HUES64 (cell line): ENCODE measurements at regions not wholly inside any gene's neighbourhood (a gene's known extent, or its start where the extent isn't known, plus 50 kb on each side); places are given as distances from the start of the nearest gene placed in this dataset.

Source experiments
- H3K27ac ChIP-seq: 2 replicates; pipeline ENCODE4 v1.7.0; 2013; ENCODE audit warnings: low read depth, low read length, inconsistent platforms
- H3K27me3 ChIP-seq: 2 replicates; pipeline ENCODE4 v1.6.1; 2013; ENCODE audit warnings: mild to moderate bottlenecking, low read length; ENCODE audit not compliant: insufficient read depth
- H3K36me3 ChIP-seq: 2 replicates; pipeline ENCODE4 v1.6.1; 2013; ENCODE audit warnings: mild to moderate bottlenecking, low read length; ENCODE audit not compliant: insufficient read depth
- H3K4me1 ChIP-seq: 2 replicates; pipeline ENCODE4 v1.6.1; 2013; ENCODE audit warnings: mild to moderate bottlenecking, low read length, moderate library complexity; ENCODE audit not compliant: insufficient read depth
- H3K4me3 ChIP-seq: 2 replicates; pipeline ENCODE4 v1.5.1; 2013; ENCODE audit warnings: mild to moderate bottlenecking, low read length, moderate library complexity
- H3K9ac ChIP-seq: 2 replicates; pipeline ENCODE4 v1.6.1; 2013; ENCODE audit warnings: mild to moderate bottlenecking, low read depth, low read length
- H3K9me3 ChIP-seq: 2 replicates; pipeline ENCODE4 v1.6.1; 2013; ENCODE audit warnings: low read depth, low read length; ENCODE audit not compliant: insufficient read depth
- WGBS: fragments of 150-250, 120-280 bp; methylation state at CpG from one replicate; pipeline ENCODE4 v1.1.7; 2013; ENCODE audit warnings: missing lambda C conversion rate; 5-methylcytosine and 5-hydroxymethylcytosine counted together

GRCh38 chr17:77387891-77388290 is 247.1 kb downstream of the SEC14L1 start:
- H3K4me1 ChIP-seq, result peaks cover 59% of the 10 kb centered on the region
- no peaks in the 10 kb centered on the region for H3K36me3 ChIP-seq
- no peaks in the 10 kb centered on the region for H3K27me3 ChIP-seq
- no peak overlapping the region for H3K4me3 ChIP-seq
- WGBS, result 82% methylated on average over 14 of the region's 14 CpGs
- no peak overlapping the region for H3K9ac ChIP-seq
- no peak overlapping the region for H3K27ac ChIP-seq
- H3K9me3 ChIP-seq, result no peaks in the 10 kb centered on the region

DNA sequence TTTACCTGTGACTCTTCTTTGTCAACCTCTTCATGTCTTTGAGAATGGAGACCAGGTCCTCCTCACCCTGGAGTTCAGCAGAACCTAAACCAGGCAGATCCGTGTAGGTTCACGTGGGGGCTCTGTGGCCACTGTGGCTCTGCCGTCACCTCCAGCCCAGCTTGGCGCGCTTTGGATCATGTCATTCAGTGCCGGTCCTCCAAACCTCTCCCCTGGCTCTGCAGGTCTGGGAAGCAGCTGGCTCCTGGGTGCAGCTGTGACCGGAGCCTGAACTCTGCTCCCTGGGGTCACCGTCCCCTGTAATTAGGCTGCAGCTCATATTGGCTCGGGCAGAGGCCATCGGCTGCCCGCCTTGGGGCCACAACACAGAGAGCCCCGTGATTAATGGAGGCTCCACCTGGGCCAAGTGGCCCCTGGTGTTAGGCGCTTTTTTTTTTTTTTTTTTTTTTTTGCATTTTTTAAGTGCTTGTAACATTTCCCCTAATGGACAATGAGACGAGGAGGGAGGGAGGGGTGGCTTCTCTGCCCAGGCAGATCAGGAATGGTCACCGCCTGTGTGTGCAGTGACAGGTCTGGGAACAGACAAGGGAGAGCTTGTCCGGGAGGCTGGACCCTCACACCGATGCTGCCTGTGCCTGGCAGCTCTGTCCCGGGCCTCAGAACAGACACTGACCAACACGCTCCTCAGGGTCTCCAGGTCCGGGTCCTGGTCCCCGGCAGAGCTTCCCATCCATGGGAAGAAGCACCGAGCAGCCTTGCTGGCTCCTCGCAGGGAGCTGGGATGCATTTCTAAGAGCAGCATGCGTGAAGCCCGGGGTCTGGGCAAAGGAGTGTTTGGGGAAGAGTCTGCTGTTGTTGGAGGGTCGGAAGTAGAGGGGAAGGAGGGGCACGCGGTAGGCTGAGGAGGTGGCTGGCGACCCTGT is 247.9 kb downstream of the SEC14L1 start:
- 65% methylated on average over 28 of the region's 29 CpGs for WGBS
- H3K4me1 ChIP-seq, result peaks cover 59% of the 10 kb centered on the region
- H3K9me3 ChIP-seq, result no peaks in the 10 kb centered on the region

GRCh38 chr17:77390870-77391269 is 250.1 kb downstream of the SEC14L1 start:
- 82% methylated on average over 12 of the region's 12 CpGs for WGBS
- Histone ChIP-seq H3K9ac (no peak overlapping the region), H3K27me3 (no peaks in the 10 kb centered on the region), H3K27ac (peak overlapping the region; percentile 80; the same call in 1 of the 2 replicates), H3K4me3 (no peak overlapping the region), H3K36me3 (no peaks in the 10 kb centered on the region), H3K9me3 (no peaks in the 10 kb centered on the region), H3K4me1 (peaks cover 67% of the 10 kb centered on the region)

More for the DNA sequence above, 247.9 kb downstream of the SEC14L1 start:
- no peak overlapping the region for H3K4me3 ChIP-seq
- H3K36me3 ChIP-seq, result no peaks in the 10 kb centered on the region
- H3K27me3 ChIP-seq, result no peaks in the 10 kb centered on the region
- no peak overlapping the region for H3K9ac ChIP-seq
- 0 out of 2 replicates have a peak overlapping the region, but pooled peaks have one; percentile 19 for H3K27ac ChIP-seq

- H3K4me1 ChIP-seq, result peaks cover 60% of the 10 kb centered on the region
- no peaks in the 10 kb centered on the region for H3K36me3 ChIP-seq
- no peaks in the 10 kb centered on the region for H3K9me3 ChIP-seq
- no peaks in the 10 kb centered on the region for H3K27me3 ChIP-seq
- peak overlapping the region; percentile 53 for H3K9ac ChIP-seq
- WGBS, result 19% methylated on average over 7 of the region's 7 CpGs
- H3K4me3 ChIP-seq, result no peak overlapping the region
- H3K27ac ChIP-seq, result peak overlapping the region; percentile 80
These were observed 251.1 kb downstream of the SEC14L1 start for GRCh38 chr17:77391668-77392375.

DNA sequence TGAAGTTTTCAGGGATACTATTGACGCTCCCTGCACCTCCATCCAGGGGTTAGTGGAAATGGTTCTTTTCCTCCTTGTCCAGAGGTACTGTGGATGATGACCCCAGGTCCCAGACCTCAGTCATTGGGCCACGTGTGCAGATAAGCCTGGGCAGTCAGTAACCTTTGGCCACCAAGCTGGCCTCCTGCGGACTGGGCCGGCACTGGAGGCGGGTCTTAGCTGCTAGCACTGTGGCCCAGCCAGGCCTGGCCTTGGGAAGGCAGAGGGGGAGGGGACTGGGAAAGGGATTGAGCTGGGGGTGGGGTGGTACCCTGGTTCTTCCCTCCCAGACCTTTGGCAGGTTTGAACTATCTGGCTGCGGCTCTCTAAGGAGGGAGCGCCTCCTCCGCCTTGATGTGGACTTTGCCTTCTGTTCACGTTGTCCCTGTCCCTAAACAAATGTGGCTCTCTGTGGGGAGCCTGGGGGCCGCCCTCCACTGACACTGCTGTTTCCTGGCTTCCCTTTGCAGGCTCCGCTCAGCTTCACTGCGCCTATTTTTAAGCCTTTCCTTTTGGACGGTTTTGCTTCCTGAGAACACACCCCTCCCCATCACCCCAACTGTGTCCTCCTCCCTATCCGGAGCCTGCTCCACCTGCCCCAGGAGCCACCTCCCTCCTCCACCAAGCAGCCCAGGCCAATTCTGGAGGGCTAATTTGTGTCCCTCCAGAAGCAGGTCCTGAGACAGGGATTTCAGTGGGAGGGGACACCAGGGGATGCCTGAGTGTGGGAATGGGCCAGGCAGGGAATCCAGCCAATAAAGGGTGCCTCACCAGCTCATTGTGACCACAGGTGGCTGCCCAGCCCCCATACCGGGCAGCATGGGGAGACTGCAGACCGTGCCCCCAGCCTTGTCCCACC is 251.9 kb downstream of the SEC14L1 start:
- H3K9ac ChIP-seq, result peak overlapping the region; percentile 53; the same call in 1 of the 2 replicates
- H3K4me3 ChIP-seq, result peak overlapping the region; percentile 32; the same call in 1 of the 2 replicates
- peak overlapping the region; percentile 80 for H3K27ac ChIP-seq

GRCh38 chr17:77393274-77393600 is 252.5 kb downstream of the SEC14L1 start:
- no peaks in the 10 kb centered on the region for H3K27me3 ChIP-seq
- H3K4me3 ChIP-seq, result no peak overlapping the region
- H3K9me3 ChIP-seq, result no peaks in the 10 kb centered on the region
- peaks cover 54% of the 10 kb centered on the region for H3K4me1 ChIP-seq
- no peaks in the 10 kb centered on the region for H3K36me3 ChIP-seq
- peak overlapping the region; percentile 80 for H3K27ac ChIP-seq
- no peak overlapping the region for H3K9ac ChIP-seq
- WGBS, result 80% methylated on average over 3 of the region's 5 CpGs

More for the DNA sequence above, 251.9 kb downstream of the SEC14L1 start:
- H3K9me3 ChIP-seq, result no peaks in the 10 kb centered on the region
- H3K27me3 ChIP-seq, result no peaks in the 10 kb centered on the region
- no peaks in the 10 kb centered on the region for H3K36me3 ChIP-seq
- 12% methylated on average over 16 of the region's 16 CpGs for WGBS
- peaks cover 55% of the 10 kb centered on the region for H3K4me1 ChIP-seq

- H3K4me1 ChIP-seq, result peaks cover 47% of the 10 kb centered on the region
- H3K36me3 ChIP-seq, result no peaks in the 10 kb centered on the region
- H3K9ac ChIP-seq, result no peak overlapping the region
- WGBS, result 89% methylated on average over 9 of the region's 10 CpGs
- H3K9me3 ChIP-seq, result no peaks in the 10 kb centered on the region
- H3K27me3 ChIP-seq, result no peaks in the 10 kb centered on the region
- peak overlapping the region; percentile 43; the same call in 1 of the 2 replicates for H3K27ac ChIP-seq
- no peak overlapping the region for H3K4me3 ChIP-seq
These were observed 253.2 kb downstream of the SEC14L1 start for GRCh38 chr17:77393867-77394539.

DNA sequence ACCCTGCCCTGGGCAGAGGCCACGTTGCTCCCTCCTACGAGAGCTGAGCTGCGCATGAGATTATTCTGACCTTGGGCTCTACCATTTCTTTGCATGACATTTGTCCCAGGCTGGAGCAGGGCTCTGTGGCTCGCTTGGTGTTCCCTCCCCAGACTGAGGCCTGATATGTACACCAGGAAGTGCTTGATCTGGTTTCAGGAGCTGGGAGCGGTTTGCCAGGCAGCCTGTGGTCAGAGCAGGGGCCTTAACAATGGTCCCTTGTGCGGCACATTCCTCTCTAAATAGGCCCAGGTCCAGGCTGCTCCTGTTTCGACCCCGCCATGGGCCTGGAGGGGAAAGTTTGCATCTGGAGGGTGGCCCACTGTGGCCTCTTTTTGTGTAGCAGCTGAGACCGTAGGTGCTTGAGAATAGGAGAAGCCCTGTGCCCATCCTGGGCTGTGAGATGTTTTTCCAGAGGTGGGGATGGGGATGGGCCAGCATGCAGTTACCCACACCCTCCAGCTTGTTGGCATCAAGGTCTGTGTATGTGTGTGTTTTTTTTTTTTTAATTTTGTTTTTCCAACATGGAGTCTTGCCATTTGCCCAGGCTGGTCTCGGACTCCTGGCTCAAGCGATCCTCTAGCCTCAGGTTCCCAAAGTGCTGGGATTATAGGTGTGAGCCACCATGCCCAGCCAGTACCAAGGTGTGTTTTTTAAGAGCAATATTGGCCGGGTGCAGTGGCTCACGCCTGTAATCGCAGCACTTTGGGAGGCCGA is 253.9 kb downstream of the SEC14L1 start:
- H3K9ac ChIP-seq, result no peak overlapping the region
- H3K27ac ChIP-seq, result peak overlapping the region; percentile 43; the same call in 1 of the 2 replicates
- H3K4me1 ChIP-seq, result peaks cover 40% of the 10 kb centered on the region
- H3K4me3 ChIP-seq, result no peak overlapping the region
- no peaks in the 10 kb centered on the region for H3K27me3 ChIP-seq
- 81% methylated on average over 15 of the region's 15 CpGs for WGBS
- H3K9me3 ChIP-seq, result no peaks in the 10 kb centered on the region
- H3K36me3 ChIP-seq, result no peaks in the 10 kb centered on the region

GRCh38 chr17:77395501-77396048 is 254.8 kb downstream of the SEC14L1 start:
- Histone ChIP-seq H3K9ac (no peak overlapping the region), H3K27ac (no peak overlapping the region), H3K9me3 (no peaks in the 10 kb centered on the region), H3K36me3 (no peaks in the 10 kb centered on the region), H3K27me3 (no peaks in the 10 kb centered on the region), H3K4me1 (peaks cover 37% of the 10 kb centered on the region), H3K4me3 (no peak overlapping the region)
- WGBS, result 97% methylated on average over 14 of the region's 14 CpGs
